Kasumi-1 (cell line): ENCODE measurements at regions not wholly inside any gene's neighbourhood (a gene's known extent, or its start where the extent isn't known, plus 50 kb on each side); places are given as distances from the start of the nearest gene placed in this dataset.
A peak's percentile ranks its signal among the peaks of the same experiment; 100 is the strongest.
"Not testable (repeated sequence)": the region's sequence is repeated elsewhere in the genome, so short reads cannot be mapped to it uniquely, and the experiment has no call there.

ENCODE experiments used
- DNase-seq, 2 experiments: peaks; one replicate each; lab custom pipeline; 2025; lab: John Stamatoyannopoulos, UW

- no peak for DNase-seq
These were observed 321.1 kb upstream of the PCDH18 start for GRCh38 chr4:137853424-137853823.

GRCh38 chr4:137852326-137852725 lies 320.0 kb upstream of the PCDH18 start:
- DNase-seq, result no peak

- DNase-seq, result no peak
These were observed 319.1 kb upstream of the PCDH18 start for GRCh38 chr4:137851435-137851834.

GRCh38 chr4:137827945-137828344 lies 295.7 kb upstream of the PCDH18 start:
- DNase-seq, result not testable (repeated sequence)

GRCh38 chr4:137825505-137825904 lies 293.2 kb upstream of the PCDH18 start:
- no peak for DNase-seq

- DNase-seq, result no peak
These were observed 290.7 kb upstream of the PCDH18 start for GRCh38 chr4:137823007-137823406.

GRCh38 chr4:137819964-137820383 lies 287.7 kb upstream of the PCDH18 start:
- peak; percentile 67 to 83 for DNase-seq

- DNase-seq, result no peak
These were observed 280.0 kb upstream of the PCDH18 start for GRCh38 chr4:137812258-137812657.

GRCh38 chr4:137806420-137806819 lies 274.1 kb upstream of the PCDH18 start:
- no peak for DNase-seq

- no peak for DNase-seq
These were observed 272.7 kb upstream of the PCDH18 start for GRCh38 chr4:137804906-137805495.

GRCh38 chr4:137800861-137801260 lies 268.6 kb upstream of the PCDH18 start:
- no peak for DNase-seq

GRCh38 chr4:137794764-137795254 lies 262.5 kb upstream of the PCDH18 start:
- DNase-seq, result no peak

- DNase-seq, result not testable (repeated sequence)
These were observed 257.0 kb upstream of the PCDH18 start for GRCh38 chr4:137789263-137789662.

- DNase-seq, result not testable (repeated sequence)
These were observed 251.6 kb upstream of the PCDH18 start for GRCh38 chr4:137783923-137784322.

GRCh38 chr4:137775701-137776100 lies 243.4 kb upstream of the PCDH18 start:
- no peak for DNase-seq

GRCh38 chr4:137774501-137774900 lies 242.2 kb upstream of the PCDH18 start:
- no peak for DNase-seq

- peak; percentile 42 to 44 for DNase-seq
These were observed 236.6 kb upstream of the PCDH18 start for GRCh38 chr4:137768881-137769280.

- no peak for DNase-seq
These were observed 235.9 kb upstream of the PCDH18 start for GRCh38 chr4:137768196-137768595.

GRCh38 chr4:137762591-137762990 lies 230.3 kb upstream of the PCDH18 start:
- DNase-seq, result no peak

GRCh38 chr4:137754652-137755471 lies 222.6 kb upstream of the PCDH18 start:
- DNase-seq, result no peak

GRCh38 chr4:137749466-137749865 lies 217.2 kb upstream of the PCDH18 start:
- DNase-seq, result no peak

GRCh38 chr4:137748616-137749015 lies 216.3 kb upstream of the PCDH18 start:
- no peak for DNase-seq

- DNase-seq, result no peak
These were observed 207.8 kb upstream of the PCDH18 start for GRCh38 chr4:137740141-137740540.
